ENCODE measurements at regions not wholly inside any gene's neighbourhood (a gene's known extent, or its start where the extent isn't known, plus 50 kb on each side); places are given as distances from the start of the nearest gene placed in this dataset.

DNA sequence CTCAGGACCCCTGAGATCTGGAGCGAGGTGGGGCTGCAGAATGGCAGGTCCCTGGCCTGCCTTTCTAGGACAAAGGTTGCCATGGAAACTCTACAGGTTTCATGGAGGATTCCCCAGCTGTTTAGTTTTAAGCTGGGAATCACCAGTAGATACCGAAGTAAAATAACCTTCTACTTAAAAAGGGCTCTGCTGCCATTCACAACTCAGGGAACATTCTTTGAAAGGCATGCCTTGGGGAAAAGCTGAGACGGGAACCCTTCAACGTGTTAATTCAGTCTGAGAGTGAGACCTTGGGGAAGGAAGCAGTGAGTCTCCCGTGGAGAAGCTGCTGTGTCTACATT is 493.3 kb downstream of the BRD1 start:
- TF ChIP-seq GATA3 (IDR thresholded peaks at IDR 0.05; ENCODE audit: low read depth, low read length) (no peak), GATA2 (IDR thresholded peaks at IDR 0.05; ENCODE audit: low read depth, low read length) (no peak)
